Neural progenitor cell (in vitro differentiated cells): ENCODE measurements at regions not wholly inside any gene's neighbourhood (a gene's known extent, or its start where the extent isn't known, plus 50 kb on each side); places are given as distances from the start of the nearest gene placed in this dataset.

Source experiments
- CTCF ChIP-seq: fragments of 200-600 bp; sonication (generic); IDR thresholded peaks from 2 replicates; pipeline ENCODE4 v1.5.1; 2017; ENCODE audit warnings: antibody characterized with exemption, mild to moderate bottlenecking
- EZH2 ChIP-seq: fragments of 200-600 bp; sonication (generic); IDR thresholded peaks from 2 replicates; pipeline ENCODE4 v1.6.1; 2017; ENCODE audit warnings: antibody characterized with exemption, mild to moderate bottlenecking, moderate library complexity

GRCh38 chr5:97641081-97641480 lies 458.0 kb upstream of the RIOK2 start:
- no peak for TF ChIP-seq CTCF
- TF ChIP-seq EZH2, result no peak
